DMS 273 (cell line): ENCODE measurements at regions not wholly inside any gene's neighbourhood (a gene's known extent, or its start where the extent isn't known, plus 50 kb on each side); places are given as distances from the start of the nearest gene placed in this dataset.
"Not testable (repeated sequence)": the region's sequence is repeated elsewhere in the genome, so short reads cannot be mapped to it uniquely, and the experiment has no call there.

Experiments
- DNase-seq: peaks from one replicate; lab custom pipeline; 2025; ENCODE audit not compliant: unreplicated experiment; lab: John Stamatoyannopoulos, UW

- no peak for DNase-seq
Measured at GRCh38 chr10:83492004-83492403, 647.3 kb upstream of the GHITM start.

- DNase-seq: no peak
Measured at GRCh38 chr10:83512681-83513080, 626.6 kb upstream of the GHITM start.

- no peak for DNase-seq
Measured at GRCh38 chr10:83515001-83515400, 624.3 kb upstream of the GHITM start.

GRCh38 chr10:83516788-83517187 lies 622.5 kb upstream of the GHITM start:
- DNase-seq: peak; percentile 67

GRCh38 chr10:83517456-83517855 lies 621.9 kb upstream of the GHITM start:
- peak; percentile 17 for DNase-seq

- no peak for DNase-seq
Measured at GRCh38 chr10:83518779-83519178, 620.5 kb upstream of the GHITM start.

- DNase-seq: not testable (repeated sequence)
Measured at GRCh38 chr10:83520386-83520785, 618.9 kb upstream of the GHITM start.

- DNase-seq: no peak
Measured at GRCh38 chr10:83522456-83522855, 616.9 kb upstream of the GHITM start.

- peak; percentile 16 for DNase-seq
Measured at GRCh38 chr10:83522881-83523386, 616.4 kb upstream of the GHITM start.

- DNase-seq: no peak
Measured at GRCh38 chr10:83527934-83528333, 611.4 kb upstream of the GHITM start.

GRCh38 chr10:83533290-83533689 lies 606.0 kb upstream of the GHITM start:
- DNase-seq: no peak

GRCh38 chr10:83536426-83536825 lies 602.9 kb upstream of the GHITM start:
- no peak for DNase-seq

- DNase-seq: peak; percentile 53
Measured at GRCh38 chr10:83538047-83538446, 601.3 kb upstream of the GHITM start.

- DNase-seq: peak; percentile 54
Measured at GRCh38 chr10:83539528-83540308, 599.6 kb upstream of the GHITM start.

- DNase-seq: no peak
Measured at GRCh38 chr10:83541046-83541445, 598.3 kb upstream of the GHITM start.

GRCh38 chr10:83542774-83543411 lies 596.4 kb upstream of the GHITM start:
- peak; percentile 67 for DNase-seq

- peak; percentile 67 for DNase-seq
Measured at GRCh38 chr10:83543691-83544462, 595.4 kb upstream of the GHITM start.

- peak; percentile 51 for DNase-seq
Measured at GRCh38 chr10:83545901-83546391, 593.4 kb upstream of the GHITM start.

GRCh38 chr10:83551190-83551589 lies 588.1 kb upstream of the GHITM start:
- DNase-seq: not testable (repeated sequence)

- DNase-seq: no peak
Measured at GRCh38 chr10:83553366-83553765, 585.9 kb upstream of the GHITM start.

- DNase-seq: no peak
Measured at GRCh38 chr10:83555264-83555663, 584.0 kb upstream of the GHITM start.
